Bronchial epithelial cell (primary cell): ENCODE measurements at regions not wholly inside any gene's neighbourhood (a gene's known extent, or its start where the extent isn't known, plus 50 kb on each side); places are given as distances from the start of the nearest gene placed in this dataset.

Experiments
- DNase-seq: peaks from one replicate; pipeline ENCODE4 v3.0.0-alpha.2; 2010; ENCODE audit warnings: low read depth
- FAIRE-seq: peaks from 2 replicates; lab custom pipeline; 2011; peaks lifted over from hg19 to GRCh38; lab: Jason Lieb, UNC
- H3K27me3 ChIP-seq: 2 replicates; pipeline ENCODE4 v1.5.1; 2011; ENCODE audit warnings: low read length; ENCODE audit not compliant: control insufficient read depth, insufficient read depth
- H3K36me3 ChIP-seq: 2 replicates; pipeline ENCODE4 v1.5.1; 2011; ENCODE audit warnings: low read length; ENCODE audit not compliant: control insufficient read depth, insufficient read depth
- H3K4me3 ChIP-seq: 2 replicates; pipeline ENCODE4 v1.5.1; 2011; ENCODE audit warnings: mild to moderate bottlenecking, low read depth, low read length, control low read depth
- TF ChIP-seq, protein P1 (sequence below): IDR thresholded peaks from 2 replicates; pipeline ENCODE4 v1.5.1; 2011; ENCODE audit warnings: mild to moderate bottlenecking, moderate library complexity, low read length, control low read depth, inconsistent platforms; ENCODE audit not compliant: insufficient read depth, severe bottlenecking

DNA sequence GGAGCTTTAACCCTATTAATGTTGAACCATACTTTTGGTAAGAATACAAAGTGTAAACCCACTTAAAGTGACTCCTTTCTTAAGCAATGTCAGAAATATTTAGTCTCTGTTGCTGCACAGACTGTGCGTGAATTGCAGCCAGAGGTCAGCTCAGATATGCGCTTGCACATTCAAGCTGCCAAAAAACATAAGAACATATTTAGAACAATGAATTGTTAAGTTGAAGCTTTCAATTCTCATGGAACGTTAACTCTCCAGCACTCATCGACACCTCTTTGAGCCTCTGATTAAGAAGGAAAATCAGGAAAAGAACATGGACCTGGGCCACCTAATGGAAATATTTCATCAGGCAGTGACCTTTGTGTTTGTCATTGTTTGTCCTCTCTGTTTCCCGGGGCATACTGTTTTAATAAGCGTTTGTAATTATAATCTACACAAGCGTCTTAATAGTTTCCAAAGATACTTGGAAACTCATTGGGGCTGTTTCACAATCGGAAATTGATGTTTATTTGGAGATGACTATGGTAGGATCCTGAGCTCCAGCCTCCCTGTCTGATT lies 193.0 kb upstream of the CELF2 start:
- no peak for FAIRE-seq
- no peak overlapping the region for H3K4me3 ChIP-seq
- no peaks in the 10 kb centered on the region for H3K36me3 ChIP-seq
- TF ChIP-seq, protein P1, sequence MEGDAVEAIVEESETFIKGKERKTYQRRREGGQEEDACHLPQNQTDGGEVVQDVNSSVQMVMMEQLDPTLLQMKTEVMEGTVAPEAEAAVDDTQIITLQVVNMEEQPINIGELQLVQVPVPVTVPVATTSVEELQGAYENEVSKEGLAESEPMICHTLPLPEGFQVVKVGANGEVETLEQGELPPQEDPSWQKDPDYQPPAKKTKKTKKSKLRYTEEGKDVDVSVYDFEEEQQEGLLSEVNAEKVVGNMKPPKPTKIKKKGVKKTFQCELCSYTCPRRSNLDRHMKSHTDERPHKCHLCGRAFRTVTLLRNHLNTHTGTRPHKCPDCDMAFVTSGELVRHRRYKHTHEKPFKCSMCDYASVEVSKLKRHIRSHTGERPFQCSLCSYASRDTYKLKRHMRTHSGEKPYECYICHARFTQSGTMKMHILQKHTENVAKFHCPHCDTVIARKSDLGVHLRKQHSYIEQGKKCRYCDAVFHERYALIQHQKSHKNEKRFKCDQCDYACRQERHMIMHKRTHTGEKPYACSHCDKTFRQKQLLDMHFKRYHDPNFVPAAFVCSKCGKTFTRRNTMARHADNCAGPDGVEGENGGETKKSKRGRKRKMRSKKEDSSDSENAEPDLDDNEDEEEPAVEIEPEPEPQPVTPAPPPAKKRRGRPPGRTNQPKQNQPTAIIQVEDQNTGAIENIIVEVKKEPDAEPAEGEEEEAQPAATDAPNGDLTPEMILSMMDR, result no peak
- no peaks in the 10 kb centered on the region for H3K27me3 ChIP-seq
- no peak for DNase-seq

DNA sequence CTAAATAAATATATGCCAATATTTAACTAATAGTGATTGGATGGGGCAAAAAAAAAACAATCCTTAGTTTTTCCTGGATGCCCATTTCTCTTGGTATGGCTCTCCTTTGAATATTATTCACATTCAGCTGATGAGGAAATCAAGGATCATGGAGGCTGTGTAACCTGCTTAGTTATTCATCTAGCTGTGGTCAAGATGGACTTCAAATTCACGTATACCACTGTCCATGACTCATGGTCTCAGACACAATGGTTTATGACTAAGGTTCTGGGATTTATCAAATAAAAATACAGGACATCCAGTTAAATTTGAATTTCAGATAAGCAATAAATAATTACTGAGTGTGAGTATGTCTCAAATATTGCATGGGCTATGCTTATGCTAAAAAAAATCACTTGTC lies 191.5 kb upstream of the CELF2 start:
- TF ChIP-seq, protein P1, result no peak
- FAIRE-seq (no peak), DNase-seq (peak; percentile 87)
- Histone ChIP-seq H3K27me3 (no peaks in the 10 kb centered on the region), H3K4me3 (no peak overlapping the region), H3K36me3 (no peaks in the 10 kb centered on the region)

DNA sequence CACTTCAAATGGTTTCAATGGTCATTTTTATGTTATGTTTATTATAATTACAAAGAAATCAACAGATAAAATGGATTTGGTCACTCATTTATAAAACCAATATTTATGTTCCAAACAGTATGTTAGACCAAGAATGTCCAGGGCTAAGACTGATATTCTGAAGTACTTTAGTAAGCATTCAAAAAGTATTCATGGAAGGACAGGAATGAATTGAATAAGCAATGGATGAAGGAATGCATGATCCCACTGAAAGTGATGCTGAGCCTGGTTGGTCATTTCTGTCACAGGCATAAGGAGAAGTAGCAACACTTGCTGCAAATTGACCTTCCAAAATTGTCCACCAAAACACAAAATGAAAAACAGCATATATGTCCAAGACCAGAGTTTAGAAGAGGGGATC lies 189.0 kb upstream of the CELF2 start:
- TF ChIP-seq, protein P1, result no peak
- FAIRE-seq (no peak), DNase-seq (no peak)
- no peaks in the 10 kb centered on the region for H3K27me3 ChIP-seq
- no peaks in the 10 kb centered on the region for H3K36me3 ChIP-seq
- H3K4me3 ChIP-seq, result no peak overlapping the region

DNA sequence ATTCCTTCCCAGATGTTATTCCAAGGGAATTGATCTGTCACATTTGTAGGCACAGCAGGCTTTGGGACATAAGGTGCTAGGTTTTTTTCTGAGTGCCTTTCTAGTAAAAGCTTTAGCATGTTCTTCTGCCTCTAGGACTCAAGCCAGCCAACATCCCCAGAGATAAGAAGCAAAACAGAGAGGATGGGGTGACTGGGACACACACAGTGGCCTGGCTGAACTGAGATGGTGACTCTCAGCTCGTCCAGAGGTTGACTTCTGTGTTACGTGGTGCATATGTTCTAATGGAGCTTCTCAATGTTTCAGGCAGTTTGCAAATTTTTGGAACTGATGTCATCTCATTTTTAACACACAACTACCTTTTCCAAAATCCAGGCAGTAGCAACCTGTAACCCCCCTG lies 188.1 kb upstream of the CELF2 start:
- FAIRE-seq (no peak), DNase-seq (no peak)
- no peaks in the 10 kb centered on the region for H3K36me3 ChIP-seq
- TF ChIP-seq, protein P1, result no peak
- H3K27me3 ChIP-seq, result no peaks in the 10 kb centered on the region
- H3K4me3 ChIP-seq, result no peak overlapping the region

DNA sequence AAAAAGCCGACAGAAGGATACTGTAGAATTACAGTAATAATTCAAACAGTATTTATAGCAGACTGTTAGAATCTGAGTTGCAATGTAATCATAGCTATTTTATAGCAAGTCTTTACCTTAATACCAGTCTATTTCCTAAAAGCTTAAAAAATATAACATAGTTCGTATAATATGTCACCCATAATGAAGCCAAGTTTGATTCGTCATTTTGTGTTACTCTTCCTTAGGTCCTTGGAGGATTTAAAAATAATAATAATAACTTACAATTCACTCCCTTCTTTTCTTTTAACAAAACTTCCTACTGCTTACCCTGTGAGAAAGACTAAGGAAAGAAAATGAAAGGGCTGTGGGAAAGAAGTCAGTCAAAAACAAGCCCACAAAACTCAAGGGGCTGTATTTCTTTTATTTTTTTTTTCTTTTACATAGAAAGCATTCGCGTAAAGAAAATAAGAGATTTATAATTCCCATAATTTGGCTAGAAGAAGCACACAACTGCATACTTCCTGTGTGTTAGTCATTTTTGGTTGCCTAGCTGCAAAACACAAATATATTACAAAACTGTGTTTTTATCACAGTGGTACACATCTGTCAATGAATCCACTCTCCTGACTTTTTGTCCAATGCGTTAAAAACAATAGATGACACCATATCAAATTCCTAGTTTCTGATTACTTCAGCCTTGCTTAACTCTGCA lies 187.2 kb upstream of the CELF2 start:
- peak; percentile 96 for DNase-seq
- no peak for FAIRE-seq
- Histone ChIP-seq H3K4me3 (no peak overlapping the region), H3K36me3 (no peaks in the 10 kb centered on the region), H3K27me3 (no peaks in the 10 kb centered on the region)
- TF ChIP-seq, protein P1, result no peak
